GM18907 (cell line): ENCODE measurements at regions not wholly inside any gene's neighbourhood (a gene's known extent, or its start where the extent isn't known, plus 50 kb on each side); places are given as distances from the start of the nearest gene placed in this dataset.
A peak's percentile ranks its signal among the peaks of the same experiment; 100 is the strongest.

Experiments used
- ATAC-seq: cut with Tn5 transposase; IDR thresholded peaks from one replicate; pipeline ENCODE4 v1.9.1; 2021; ENCODE audit warnings: mild to moderate bottlenecking, moderate library complexity; ENCODE audit not compliant: unreplicated experiment

- no peak for ATAC-seq
Measured at GRCh38 chr13:47005756-47006414, 109.0 kb upstream of the HTR2A start.

- ATAC-seq = no peak
Measured at GRCh38 chr13:47004540-47004939, 107.7 kb upstream of the HTR2A start.

GRCh38 chr13:47004027-47004426, 107.2 kb upstream of the HTR2A start:
- no peak for ATAC-seq

- no peak for ATAC-seq
Measured at GRCh38 chr13:47000165-47000564, 103.3 kb upstream of the HTR2A start.

GRCh38 chr13:46996316-46997030, 99.6 kb upstream of the HTR2A start:
- ATAC-seq = peak; percentile 29

GRCh38 chr13:46995874-46996273, 99.0 kb upstream of the HTR2A start:
- ATAC-seq = peak; percentile 90

GRCh38 chr13:46994492-46994891, 97.6 kb upstream of the HTR2A start:
- ATAC-seq = no peak

- ATAC-seq = peak; percentile 50
Measured at GRCh38 chr13:46992383-46992952, 95.6 kb upstream of the HTR2A start.

- ATAC-seq = peak; percentile 75
Measured at GRCh38 chr13:46983881-46984280, 87.0 kb upstream of the HTR2A start.

- ATAC-seq = peak; percentile 95
Measured at GRCh38 chr13:46982856-46983582, 86.2 kb upstream of the HTR2A start.

- no peak for ATAC-seq
Measured at GRCh38 chr13:46975173-46975572, 78.3 kb upstream of the HTR2A start.

- no peak for ATAC-seq
Measured at GRCh38 chr13:46968450-46968849, 71.6 kb upstream of the HTR2A start.

GRCh38 chr13:46964789-46965527, 68.1 kb upstream of the HTR2A start:
- no peak for ATAC-seq

GRCh38 chr13:46963904-46964303, 67.1 kb upstream of the HTR2A start:
- no peak for ATAC-seq

- ATAC-seq = no peak
Measured at GRCh38 chr13:46962281-46962941, 65.6 kb upstream of the HTR2A start.

- ATAC-seq = peak; percentile 99
Measured at GRCh38 chr13:46961719-46962118, 64.9 kb upstream of the HTR2A start.

- ATAC-seq = no peak
Measured at GRCh38 chr13:46953941-46954340, 57.1 kb upstream of the HTR2A start.

- ATAC-seq = peak; percentile 49
Measured at GRCh38 chr13:46953331-46953730, 56.5 kb upstream of the HTR2A start.

GRCh38 chr13:46951516-46951915, 54.7 kb upstream of the HTR2A start:
- ATAC-seq = no peak

GRCh38 chr13:46949211-46949610, 52.4 kb upstream of the HTR2A start:
- ATAC-seq = no peak
